PC-9 (cell line): ENCODE measurements at regions not wholly inside any gene's neighbourhood (a gene's known extent, or its start where the extent isn't known, plus 50 kb on each side); places are given as distances from the start of the nearest gene placed in this dataset.
A peak's percentile ranks its signal among the peaks of the same experiment; 100 is the strongest.

Experiments used
- BruUV-seq: library from RNA; stranded (reverse); fragments of 400-500 nt; replicated peaks from 2 replicates; lab custom pipeline; 2021; lab: Mats Ljungman, UMichigan
- CTCF ChIA-PET: fragments of 300-600 bp; sonication (Branson Sonifier 250); formaldehyde crosslinking; loops from one replicate; lab custom pipeline; 2022; ENCODE audit warnings: antibody characterized with exemption; lab: Charles Lee
- POLR2A ChIA-PET: fragments of 300-600 bp; sonication (Branson Sonifier 250); formaldehyde crosslinking; loops from one replicate; lab custom pipeline; 2022; ENCODE audit warnings: antibody characterized with exemption; ENCODE audit not compliant: unreplicated experiment; lab: Charles Lee
- DNase-seq, 2 experiments: peaks; one replicate each; pipeline versions ENCODE4 v3.0.0 to v3.0.0-alpha.2; 2015 to 2022; ENCODE audit warnings: mixed read lengths in 1 of 2
- H2AFZ ChIP-seq: fragments of 200-600 bp; sonication (generic); 2 replicates; pipeline ENCODE4 v1.8.1; 2017; ENCODE audit warnings: antibody characterized with exemption
- H3F3A ChIP-seq: fragments of 200-600 bp; sonication (generic); 2 replicates; pipeline ENCODE4 v1.8.1; 2017; ENCODE audit warnings: antibody characterized with exemption, mild to moderate bottlenecking, low read depth; ENCODE audit not compliant: insufficient read depth
- H3K27ac ChIP-seq: fragments of 200-600 bp; sonication (generic); 2 replicates; pipeline ENCODE4 v1.6.1; 2016; ENCODE audit warnings: mixed run types
- H3K27me3 ChIP-seq: fragments of 200-600 bp; sonication (generic); 2 replicates; pipeline ENCODE4 v1.6.1; 2016; ENCODE audit warnings: low read depth, mixed run types; ENCODE audit not compliant: insufficient read depth
- H3K36me3 ChIP-seq: fragments of 200-600 bp; sonication (generic); 2 replicates; pipeline ENCODE4 v1.6.1; 2016; ENCODE audit warnings: low read depth, mixed run types
- H3K4me1 ChIP-seq: fragments of 200-600 bp; sonication (generic); replicated peaks from 2 replicates; pipeline ENCODE4 v1.6.1; 2016; ENCODE audit warnings: mixed run types; ENCODE audit not compliant: insufficient read depth
- H3K4me2 ChIP-seq: fragments of 200-600 bp; sonication (generic); 2 replicates; pipeline ENCODE4 v1.6.1; 2017; ENCODE audit warnings: mixed run types
- H3K4me3 ChIP-seq: fragments of 200-600 bp; sonication (generic); 2 replicates; pipeline ENCODE4 v1.6.1; 2016; ENCODE audit warnings: mixed run types
- H3K79me2 ChIP-seq: fragments of 200-600 bp; sonication (generic); 2 replicates; pipeline ENCODE4 v1.6.1; 2017; ENCODE audit warnings: low read depth, mixed run types
- H3K9me2 ChIP-seq: fragments of 200-600 bp; sonication (generic); 2 replicates; pipeline ENCODE4 v1.8.1; 2017; ENCODE audit warnings: mild to moderate bottlenecking; ENCODE audit not compliant: insufficient read depth
- H3K9me3 ChIP-seq: fragments of 200-600 bp; sonication (generic); 2 replicates; pipeline ENCODE4 v1.8.1; 2016; ENCODE audit warnings: low read depth; ENCODE audit not compliant: insufficient read depth
- H4K20me1 ChIP-seq: fragments of 200-600 bp; sonication (generic); 2 replicates; pipeline ENCODE4 v1.8.1; 2017; ENCODE audit not compliant: insufficient read depth
- CTCF ChIP-seq: fragments of 200-600 bp; sonication (generic); conservative IDR thresholded peaks from 2 replicates; pipeline ENCODE4 v1.6.1; 2017; ENCODE audit warnings: mixed run types, antibody characterized with exemption, mild to moderate bottlenecking, moderate library complexity
- EZH2 ChIP-seq: fragments of 200-600 bp; sonication (generic); IDR thresholded peaks from 2 replicates; pipeline ENCODE4 v1.8.0; 2017; ENCODE audit warnings: antibody characterized with exemption, low read depth
- intact Hi-C: fragments of 100-400 bp; cut with micrococcal nuclease; formaldehyde crosslinking; loops from one replicate; pipeline ENCODE4 v1.10.0; 2022; ENCODE audit not compliant: unreplicated experiment

GRCh38 chr5:13640270-13640669 is 304.2 kb downstream of the DNAH5 start:
- Histone ChIP-seq H3K27ac (no peak overlapping the region), H2AFZ (no peak overlapping the region), H3K27me3 (no peaks in the 10 kb centered on the region), H3K4me3 (no peak overlapping the region), H4K20me1 (no peaks in the 10 kb centered on the region), H3K36me3 (no peaks in the 10 kb centered on the region), H3K4me1 (no peaks in the 10 kb centered on the region; the same call in 1 of the 2 replicates), H3F3A (no peaks in the 10 kb centered on the region), H3K79me2 (no peaks in the 10 kb centered on the region), H3K9me2 (no peaks in the 10 kb centered on the region), H3K9me3 (no peaks in the 10 kb centered on the region), H3K4me2 (no peak overlapping the region)
- POLR2A ChIA-PET, result interaction anchor here (0.5 kb wide), 1 partner anchor 1267 kb away, joined by 4 read pairs; no protein-coding TSS in a partner anchor
- no TSS peak for BruUV-seq
- CTCF ChIA-PET, result no interaction called here
- TF ChIP-seq CTCF, result no peak
- no peak for DNase-seq
- intact Hi-C loops, result no loop called here

- Histone ChIP-seq H3F3A (no peaks in the 10 kb centered on the region), H3K4me1 (peaks cover 15% of the 10 kb centered on the region), H3K27me3 (no peaks in the 10 kb centered on the region), H3K9me3 (no peaks in the 10 kb centered on the region; the same call in 1 of the 2 replicates), H3K79me2 (no peaks in the 10 kb centered on the region), H3K36me3 (no peaks in the 10 kb centered on the region), H3K9me2 (no peaks in the 10 kb centered on the region), H4K20me1 (no peaks in the 10 kb centered on the region), H3K4me2 (peak overlapping the region; percentile 8), H3K4me3 (no peak overlapping the region), H3K27ac (no peak overlapping the region), H2AFZ (no peak overlapping the region)
- BruUV-seq, result no TSS peak
- DNase-seq, result peak in 1 of 2 experiments; percentile 38
- no peak for TF ChIP-seq CTCF
- no peak for TF ChIP-seq EZH2
- intact Hi-C loops, result no loop called here
- ChIA-PET POLR2A (no interaction called here), CTCF (no interaction called here)
These were observed 311.8 kb downstream of the DNAH5 start for GRCh38 chr5:13632676-13633075.

GRCh38 chr5:13629218-13629617 is 315.3 kb downstream of the DNAH5 start:
- H4K20me1 ChIP-seq, result no peaks in the 10 kb centered on the region
- no peak overlapping the region for H3K4me2 ChIP-seq
- H3K79me2 ChIP-seq, result no peaks in the 10 kb centered on the region
- BruUV-seq, result no TSS peak
- H3K27ac ChIP-seq, result no peak overlapping the region
- H2AFZ ChIP-seq, result no peak overlapping the region
- H3K4me1 ChIP-seq, result peaks cover 22% of the 10 kb centered on the region
- intact Hi-C loops, result no loop called here
- peak in 1 of 2 experiments; percentile 40 for DNase-seq
- ChIA-PET POLR2A (no interaction called here), CTCF (no interaction called here)
- H3K27me3 ChIP-seq, result no peaks in the 10 kb centered on the region
- no peaks in the 10 kb centered on the region for H3K9me2 ChIP-seq
- no peak for TF ChIP-seq CTCF
- H3K4me3 ChIP-seq, result no peak overlapping the region
- H3K9me3 ChIP-seq, result no peaks in the 10 kb centered on the region; the same call in 1 of the 2 replicates
- H3K36me3 ChIP-seq, result no peaks in the 10 kb centered on the region
- H3F3A ChIP-seq, result peaks cover 3% of the 10 kb centered on the region; the same call in 1 of the 2 replicates
